K562 (cell line): ENCODE measurements at regions not wholly inside any gene's neighbourhood (a gene's known extent, or its start where the extent isn't known, plus 50 kb on each side); places are given as distances from the start of the nearest gene placed in this dataset.

Experiments used
- ATAC-seq: fragments of 200-7000 bp; cut with Tn5 transposase; 3 replicates; pipeline ENCODE4 v1.9.1; 2020; ENCODE audit warnings: moderate library complexity
- BruUV-seq: library from RNA; stranded (reverse); fragments of 400-500 nt; replicated peaks from 2 replicates; lab custom pipeline; 2021; lab: Mats Ljungman, UMichigan
- CTCF ChIA-PET: fragments of 300-600 bp; formaldehyde crosslinking; extraction: SDS; loops from one replicate; lab custom pipeline; 2021; ENCODE audit warnings: low intra/inter-chr PET ratio; lab: Yijun Ruan, JAX
- POLR2A ChIA-PET: fragments of 300-600, 350-650 bp; sonication (Branson Sonifier 250); formaldehyde crosslinking; extraction: SDS; loops from one replicate; lab custom pipeline; 2021; ENCODE audit warnings: antibody characterized with exemption, inconsistent platforms; lab: Yijun Ruan, JAX
- DNase-seq, 4 experiments: peaks; one replicate each; pipeline versions ENCODE4 v3.0.0 to v3.0.0-alpha.2; 2011 to 2018; ENCODE audit warnings: low spot score in 3 of 4, mixed read lengths in 3 of 4; ENCODE audit errors: extremely low read depth in 1 of 4
- FAIRE-seq: peaks from 2 replicates; lab custom pipeline; 2011; peaks lifted over from hg19 to GRCh38; lab: Jason Lieb, UNC
- H2AFZ ChIP-seq: 2 replicates; pipeline ENCODE4 v1.6.0; 2011; ENCODE audit warnings: low read depth, low read length, control low read depth, inconsistent platforms
- H3K27ac ChIP-seq: fragments of 200-600 bp; 3 replicates; pipeline ENCODE4 v1.8.0; 2011; ENCODE audit warnings: low read depth, mild to moderate bottlenecking, control low read depth, inconsistent platforms, low read length, moderate library complexity, mixed read lengths; ENCODE audit errors: extremely low read depth
- H3K27me3 ChIP-seq, 2 experiments: fragments of 300-600 bp in 1 of 2; 2 replicates in 1 of 2; 3 replicates in 1 of 2; pipeline versions ENCODE4 v1.6.0 to v1.8.0; 2011; ENCODE audit warnings: inconsistent platforms in 2 of 2, low read length in 2 of 2, mild to moderate bottlenecking in 1 of 2, mixed read lengths in 1 of 2, moderate library complexity in 1 of 2; ENCODE audit not compliant: control insufficient read depth in 2 of 2, insufficient read depth in 2 of 2
- H3K36me3 ChIP-seq: fragments of 300-600 bp; 3 replicates; pipeline ENCODE4 v1.8.0; 2011; ENCODE audit warnings: mild to moderate bottlenecking, low read length, inconsistent platforms; ENCODE audit not compliant: control insufficient read depth, insufficient read depth
- H3K4me1 ChIP-seq, 2 experiments: fragments of 200-600 bp in 1 of 2; replicated peaks in 1 of 2; 2 replicates in 1 of 2; 3 replicates in 1 of 2; pipeline versions ENCODE4 v1.5.1 to v1.8.0; 2011; ENCODE audit warnings: inconsistent platforms in 2 of 2, low read length in 2 of 2, mild to moderate bottlenecking in 1 of 2, mixed read lengths in 1 of 2, moderate library complexity in 1 of 2; ENCODE audit not compliant: control insufficient read depth in 2 of 2, insufficient read depth in 2 of 2
- H3K4me2 ChIP-seq: 2 replicates; pipeline ENCODE4 v1.6.1; 2011; ENCODE audit warnings: low read length, control low read depth, inconsistent platforms, mixed read lengths; ENCODE audit not compliant: insufficient read depth
- H3K4me3 ChIP-seq: fragments of 200-600 bp; sonication (generic), shearing (Covaris generic); 2 replicates; pipeline ENCODE4 v1.5.1; 2016; ENCODE audit warnings: control low read depth, inconsistent platforms
- H3K79me2 ChIP-seq: fragments of 200-600 bp; 3 replicates; pipeline ENCODE4 v1.8.0; 2011; ENCODE audit warnings: low read length, inconsistent platforms; ENCODE audit not compliant: control insufficient read depth, insufficient read depth
- H3K9ac ChIP-seq, 2 experiments: 2 replicates each; pipeline versions ENCODE4 v1.6.0 to v1.6.1; 2011; ENCODE audit warnings: low read depth in 2 of 2, low read length in 2 of 2, control low read depth in 1 of 2, inconsistent platforms in 1 of 2, mild to moderate bottlenecking in 1 of 2, mixed read lengths in 1 of 2; ENCODE audit not compliant: insufficient read depth in 1 of 2
- H3K9me1 ChIP-seq: one replicate; pipeline ENCODE4 v1.6.0; 2011; ENCODE audit warnings: inconsistent platforms, mild to moderate bottlenecking, low read length, moderate library complexity; ENCODE audit not compliant: control insufficient read depth, insufficient read depth
- H3K9me3 ChIP-seq: replicated peaks from 2 replicates; pipeline ENCODE4 v1.5.1; 2011; ENCODE audit warnings: low read depth, low read length, inconsistent platforms; ENCODE audit not compliant: control insufficient read depth, insufficient read depth
- H4K20me1 ChIP-seq: replicated peaks from 2 replicates; pipeline ENCODE4 v1.6.1; 2011; ENCODE audit warnings: low read length, inconsistent platforms, mixed read lengths; ENCODE audit not compliant: control insufficient read depth, insufficient read depth
- ARNT ChIP-seq, 2 experiments: fragments of 450-650 bp; IDR thresholded peaks; 2 replicates each; pipeline ENCODE4 v1.6.1; 2016; ENCODE audit warnings: mild to moderate bottlenecking in 1 of 2
- CHCHD3 ChIP-seq: fragments of 250-450 bp; sonication (Bioruptor Pico); IDR thresholded peaks from 2 replicates; pipeline ENCODE4 v2.1.2; 2022; ENCODE audit warnings: mild to moderate bottlenecking
- FIP1L1 ChIP-seq: fragments of 200-400 bp; formaldehyde crosslinking; IDR thresholded peaks from 2 replicates; pipeline ENCODE4 v1.6.1; 2018; ENCODE audit warnings: mild to moderate bottlenecking, low read depth, low read length; ENCODE audit not compliant: poor library complexity, severe bottlenecking
- FOXP1 ChIP-seq: sonication (generic); formaldehyde crosslinking; IDR thresholded peaks from 2 replicates; pipeline ENCODE4 v1.8.0; 2022; ENCODE audit warnings: mild to moderate bottlenecking, missing genetic modification reagents
- JUNB ChIP-seq: fragments of 450-650 bp; formaldehyde crosslinking; conservative IDR thresholded peaks from 2 replicates; pipeline ENCODE4 v1.4.0; 2020; ENCODE audit warnings: mild to moderate bottlenecking
- NCOA2 ChIP-seq, 2 experiments: fragments of 450-650 bp; IDR thresholded peaks; 2 replicates each; pipeline ENCODE4 v1.6.1; 2018; ENCODE audit warnings: mild to moderate bottlenecking in 2 of 2, moderate library complexity in 1 of 2; ENCODE audit not compliant: partially characterized antibody in 2 of 2
- POLR2H ChIP-seq: IDR thresholded peaks from 2 replicates; pipeline ENCODE4 v1.6.1; 2016; ENCODE audit warnings: missing genetic modification characterization, low read depth, mild to moderate bottlenecking, control low read depth, missing compliant biosample characterization, moderate library complexity
- RB1 ChIP-seq: fragments of 450-650 bp; IDR thresholded peaks from 2 replicates; pipeline ENCODE4 v1.6.1; 2017; ENCODE audit warnings: low read depth, mild to moderate bottlenecking
- TEAD4 ChIP-seq, 2 experiments: sonication (generic) in 1 of 2; formaldehyde crosslinking in 1 of 2; IDR thresholded peaks; 2 replicates each; pipeline versions ENCODE4 v1.6.1 to v1.8.0; 2012 to 2022; ENCODE audit warnings: borderline replicate concordance in 1 of 2, inconsistent platforms in 1 of 2, low read length in 1 of 2, mild to moderate bottlenecking in 1 of 2, missing genetic modification reagents in 1 of 2
- ZFPM2 ChIP-seq: fragments of 250-450 bp; sonication (Bioruptor Pico); IDR thresholded peaks from 2 replicates; pipeline ENCODE4 v1.5.1; 2022; ENCODE audit warnings: mild to moderate bottlenecking
- ZNF165 ChIP-seq: fragments of 250-450 bp; sonication (Bioruptor Pico); IDR thresholded peaks from 2 replicates; pipeline ENCODE4 v1.4.0; 2020; ENCODE audit warnings: borderline replicate concordance
- ZNF175 ChIP-seq: fragments of 200-800 bp; sonication (Bioruptor generic); IDR thresholded peaks from 2 replicates; pipeline ENCODE4 v1.6.1; 2016; ENCODE audit warnings: low read depth, mild to moderate bottlenecking, missing genetic modification characterization, missing compliant biosample characterization
- ZNF696 ChIP-seq: fragments of 250-450 bp; sonication (Bioruptor Pico); conservative IDR thresholded peaks from 2 replicates; pipeline ENCODE4 v1.4.0; 2020; ENCODE audit warnings: mild to moderate bottlenecking, moderate library complexity
- ZNF75A ChIP-seq: fragments of 450-650 bp; formaldehyde crosslinking; IDR thresholded peaks from 2 replicates; pipeline ENCODE4 v1.4.0; 2020; ENCODE audit warnings: mild to moderate bottlenecking
- WGBS: fragments of 100-300 bp; shearing (Covaris generic); methylation state at CpG from one replicate; pipeline ENCODE4 v1.1.6; 2016; ENCODE audit warnings: low coverage, mixed read lengths; ENCODE audit not compliant: insufficient coverage; ENCODE audit errors: missing lambda C conversion rate; 5-methylcytosine and 5-hydroxymethylcytosine counted together
- in situ Hi-C: fragments of 300-500 bp; cut with MboI; formaldehyde crosslinking; loops from 4 replicates; pipeline ENCODE4 v1.15.0; 2018; ENCODE audit warnings: inconsistent platforms, mixed read lengths
- intact Hi-C: fragments of 100-400 bp; cut with micrococcal nuclease; formaldehyde crosslinking; loops from 2 replicates; pipeline ENCODE4 v1.14.2; 2022
- TF ChIP-seq, protein P1 (sequence below): fragments of 250-450 bp; sonication (Bioruptor Pico); IDR thresholded peaks from 2 replicates; pipeline ENCODE4 v1.4.0; 2020
- TF ChIP-seq, protein P2 (sequence below): sonication (generic); formaldehyde crosslinking; IDR thresholded peaks from 2 replicates; pipeline ENCODE4 v1.8.0; 2022; ENCODE audit warnings: mild to moderate bottlenecking, missing genetic modification reagents

DNA sequence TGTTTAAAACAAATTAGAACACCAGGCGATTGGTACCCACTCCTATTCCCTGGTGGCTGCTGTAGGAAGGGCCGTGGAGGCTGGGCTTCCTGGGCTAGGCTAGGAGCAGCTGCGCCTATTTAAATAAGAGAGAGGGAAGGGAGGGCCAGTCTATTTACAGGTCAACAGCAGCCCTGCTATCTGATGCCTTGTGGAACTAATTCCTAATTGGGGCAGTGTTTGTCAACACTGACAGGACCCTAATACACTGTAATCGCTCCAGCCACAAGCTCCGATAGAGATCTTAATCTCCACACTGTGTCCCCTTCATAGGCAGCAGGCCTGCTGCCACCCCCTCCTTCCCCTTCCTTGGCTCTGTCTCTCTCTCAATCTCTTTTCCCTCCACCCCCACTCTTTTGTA, 116.9 kb upstream of the SOX14 start (continued):
- no peak for TF ChIP-seq ZNF696 (CRISPR knock-in tag)
- TF ChIP-seq ARNT (IDR thresholded peaks at IDR 0.05) = no peak
- TF ChIP-seq JUNB (CRISPR knock-in tag) = no peak
- no peak for TF ChIP-seq TEAD4 (IDR thresholded peaks at IDR 0.05; ENCODE audit: low read length)
- TF ChIP-seq TEAD4 (CRISPR knock-in tag; IDR thresholded peaks at IDR 0.05; ENCODE audit: borderline replicate concordance) = no peak

DNA sequence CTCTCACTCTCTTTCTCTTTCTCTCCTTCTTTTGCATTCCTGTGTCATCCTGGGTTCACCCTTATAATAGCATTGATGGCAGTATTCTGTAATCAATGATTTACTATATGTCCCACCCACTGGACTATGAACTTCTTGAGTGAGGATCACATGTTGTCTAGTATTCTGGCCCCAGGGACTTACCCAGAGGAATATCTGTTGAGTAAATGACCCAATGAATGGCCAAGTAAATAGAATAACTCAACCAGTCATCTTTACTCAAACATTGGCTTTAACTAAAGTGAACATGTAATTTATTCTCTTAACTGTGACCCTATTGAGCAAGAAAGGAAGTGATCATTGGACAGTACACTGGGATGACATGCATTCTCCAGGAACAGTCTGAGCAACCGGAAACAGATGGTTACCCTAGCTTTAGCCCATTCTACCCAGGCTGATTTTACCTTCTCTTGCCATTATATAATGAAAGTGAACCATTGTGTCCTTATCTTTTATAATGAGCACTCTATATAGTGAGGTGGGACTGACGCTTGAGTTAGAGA, 94.5 kb upstream of the SOX14 start:
- CTCF ChIA-PET = no interaction called here
- TF ChIP-seq FOXP1 (CRISPR knock-in tag) (no peak), ZFPM2 (CRISPR knock-in tag) (no peak), RB1 (no peak), ZNF175 (CRISPR knock-in tag) (no peak), ZNF75A (CRISPR knock-in tag) (no peak), CHCHD3 (CRISPR knock-in tag) (no peak), POLR2H (tag) (no peak), FIP1L1 (no peak), ZNF165 (CRISPR knock-in tag) (no peak), NCOA2 (IDR thresholded peaks at IDR 0.05; ENCODE audit: partially characterized antibody in 2 of 2) (no peak)
- TF ChIP-seq, protein P1, sequence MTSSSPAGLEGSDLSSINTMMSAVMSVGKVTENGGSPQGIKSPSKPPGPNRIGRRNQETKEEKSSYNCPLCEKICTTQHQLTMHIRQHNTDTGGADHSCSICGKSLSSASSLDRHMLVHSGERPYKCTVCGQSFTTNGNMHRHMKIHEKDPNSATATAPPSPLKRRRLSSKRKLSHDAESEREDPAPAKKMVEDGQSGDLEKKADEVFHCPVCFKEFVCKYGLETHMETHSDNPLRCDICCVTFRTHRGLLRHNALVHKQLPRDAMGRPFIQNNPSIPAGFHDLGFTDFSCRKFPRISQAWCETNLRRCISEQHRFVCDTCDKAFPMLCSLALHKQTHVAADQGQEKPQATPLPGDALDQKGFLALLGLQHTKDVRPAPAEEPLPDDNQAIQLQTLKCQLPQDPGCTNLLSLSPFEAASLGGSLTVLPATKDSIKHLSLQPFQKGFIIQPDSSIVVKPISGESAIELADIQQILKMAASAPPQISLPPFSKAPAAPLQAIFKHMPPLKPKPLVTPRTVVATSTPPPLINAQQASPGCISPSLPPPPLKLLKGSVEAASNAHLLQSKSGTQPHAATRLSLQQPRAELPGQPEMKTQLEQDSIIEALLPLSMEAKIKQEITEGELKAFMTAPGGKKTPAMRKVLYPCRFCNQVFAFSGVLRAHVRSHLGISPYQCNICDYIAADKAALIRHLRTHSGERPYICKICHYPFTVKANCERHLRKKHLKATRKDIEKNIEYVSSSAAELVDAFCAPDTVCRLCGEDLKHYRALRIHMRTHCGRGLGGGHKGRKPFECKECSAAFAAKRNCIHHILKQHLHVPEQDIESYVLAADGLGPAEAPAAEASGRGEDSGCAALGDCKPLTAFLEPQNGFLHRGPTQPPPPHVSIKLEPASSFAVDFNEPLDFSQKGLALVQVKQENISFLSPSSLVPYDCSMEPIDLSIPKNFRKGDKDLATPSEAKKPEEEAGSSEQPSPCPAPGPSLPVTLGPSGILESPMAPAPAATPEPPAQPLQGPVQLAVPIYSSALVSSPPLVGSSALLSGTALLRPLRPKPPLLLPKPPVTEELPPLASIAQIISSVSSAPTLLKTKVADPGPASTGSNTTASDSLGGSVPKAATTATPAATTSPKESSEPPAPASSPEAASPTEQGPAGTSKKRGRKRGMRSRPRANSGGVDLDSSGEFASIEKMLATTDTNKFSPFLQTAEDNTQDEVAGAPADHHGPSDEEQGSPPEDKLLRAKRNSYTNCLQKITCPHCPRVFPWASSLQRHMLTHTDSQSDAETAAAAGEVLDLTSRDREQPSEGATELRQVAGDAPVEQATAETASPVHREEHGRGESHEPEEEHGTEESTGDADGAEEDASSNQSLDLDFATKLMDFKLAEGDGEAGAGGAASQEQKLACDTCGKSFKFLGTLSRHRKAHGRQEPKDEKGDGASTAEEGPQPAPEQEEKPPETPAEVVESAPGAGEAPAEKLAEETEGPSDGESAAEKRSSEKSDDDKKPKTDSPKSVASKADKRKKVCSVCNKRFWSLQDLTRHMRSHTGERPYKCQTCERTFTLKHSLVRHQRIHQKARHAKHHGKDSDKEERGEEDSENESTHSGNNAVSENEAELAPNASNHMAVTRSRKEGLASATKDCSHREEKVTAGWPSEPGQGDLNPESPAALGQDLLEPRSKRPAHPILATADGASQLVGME = no peak
- TF ChIP-seq, protein P2, sequence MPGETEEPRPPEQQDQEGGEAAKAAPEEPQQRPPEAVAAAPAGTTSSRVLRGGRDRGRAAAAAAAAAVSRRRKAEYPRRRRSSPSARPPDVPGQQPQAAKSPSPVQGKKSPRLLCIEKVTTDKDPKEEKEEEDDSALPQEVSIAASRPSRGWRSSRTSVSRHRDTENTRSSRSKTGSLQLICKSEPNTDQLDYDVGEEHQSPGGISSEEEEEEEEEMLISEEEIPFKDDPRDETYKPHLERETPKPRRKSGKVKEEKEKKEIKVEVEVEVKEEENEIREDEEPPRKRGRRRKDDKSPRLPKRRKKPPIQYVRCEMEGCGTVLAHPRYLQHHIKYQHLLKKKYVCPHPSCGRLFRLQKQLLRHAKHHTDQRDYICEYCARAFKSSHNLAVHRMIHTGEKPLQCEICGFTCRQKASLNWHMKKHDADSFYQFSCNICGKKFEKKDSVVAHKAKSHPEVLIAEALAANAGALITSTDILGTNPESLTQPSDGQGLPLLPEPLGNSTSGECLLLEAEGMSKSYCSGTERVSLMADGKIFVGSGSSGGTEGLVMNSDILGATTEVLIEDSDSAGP = no peak

More for the DNA sequence above, 94.5 kb upstream of the SOX14 start:
- H3K4me1 ChIP-seq = no peaks in the 10 kb centered on the region
- BruUV-seq = no TSS peak
- POLR2A ChIA-PET = no interaction called here
- H3K9me3 ChIP-seq = no peaks in the 10 kb centered on the region
- H3K9me1 ChIP-seq = no peaks in the 10 kb centered on the region
- FAIRE-seq (no peak), ATAC-seq (no peak), DNase-seq (no peak)
- no peak overlapping the region for H2AFZ ChIP-seq
- in situ Hi-C loops = no loop called here
- 4% methylated on average over 2 of the region's 2 CpGs for WGBS
- H4K20me1 ChIP-seq = no peaks in the 10 kb centered on the region
- H3K27me3 ChIP-seq = no peaks in the 10 kb centered on the region
- no peaks in the 10 kb centered on the region for H3K79me2 ChIP-seq
- intact Hi-C loops = no loop called here
- H3K36me3 ChIP-seq = no peaks in the 10 kb centered on the region
- H3K9ac ChIP-seq = no peak overlapping the region
- no peak overlapping the region for H3K4me3 ChIP-seq
- no peak overlapping the region for H3K4me2 ChIP-seq
- no peak overlapping the region for H3K27ac ChIP-seq
